ENCODE measurements at regions not wholly inside any gene's neighbourhood (a gene's known extent, or its start where the extent isn't known, plus 50 kb on each side); places are given as distances from the start of the nearest gene placed in this dataset.
"Not testable (repeated sequence)": the region's sequence is repeated elsewhere in the genome, so short reads cannot be mapped to it uniquely, and the experiment has no call there.

DNA sequence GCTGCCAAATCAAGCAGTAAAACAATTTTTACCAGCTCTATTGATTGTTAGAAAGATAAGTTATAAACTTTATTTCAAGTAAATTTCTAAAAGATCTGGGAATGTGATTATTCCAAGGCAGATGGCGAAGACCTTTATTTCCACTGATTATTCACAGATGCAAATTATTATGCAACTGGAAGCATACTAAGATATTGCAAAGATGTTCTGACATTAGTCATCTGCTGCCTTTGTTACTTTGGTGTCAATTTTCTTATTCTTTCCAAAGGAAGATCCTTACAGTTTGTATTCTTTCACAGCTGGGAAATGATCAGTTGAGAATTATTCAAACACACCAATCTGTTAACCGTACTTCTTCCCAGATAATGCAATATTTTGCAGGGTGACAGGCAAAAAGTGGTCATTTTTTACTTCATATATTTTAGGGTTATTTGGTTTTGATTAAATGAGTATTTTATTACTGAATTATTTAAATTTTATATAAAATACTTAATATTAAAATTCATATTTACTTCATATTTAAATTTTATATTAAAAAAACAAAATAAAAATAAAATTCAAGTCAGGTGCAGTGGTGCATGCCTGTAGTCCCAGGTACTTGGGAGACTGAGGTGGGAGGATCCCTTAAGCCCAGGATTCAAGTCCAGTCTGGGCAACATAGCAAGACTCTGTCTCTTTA lies 171.3 kb downstream of the FZD1 start:
- no peak overlapping the region for H2AFZ ChIP-seq (ENCODE audit: low read depth, low read length)
- no peaks in the 10 kb centered on the region for H3K27me3 ChIP-seq (ENCODE audit: insufficient read depth, low read depth, low read length)
- H3K9ac ChIP-seq (ENCODE audit: low read length) = no peak overlapping the region
- H3K4me3 ChIP-seq (ENCODE audit: low read length) = no peak overlapping the region
- H3K9me2 ChIP-seq (ENCODE audit: insufficient read depth, low read length) = no peaks in the 10 kb centered on the region
- H3K9me3 ChIP-seq (ENCODE audit: low read length) = no peaks in the 10 kb centered on the region
- no peaks in the 10 kb centered on the region for H4K20me1 ChIP-seq (ENCODE audit: insufficient read depth)
- no peaks in the 10 kb centered on the region for H3F3A ChIP-seq (ENCODE audit: insufficient read depth, low read length, poor library complexity, severe bottlenecking)
- no peak overlapping the region for H3K4me2 ChIP-seq (ENCODE audit: low read length)
- H3K79me2 ChIP-seq (replicated peaks; ENCODE audit: insufficient read depth, low read length) = no peaks in the 10 kb centered on the region
- H3K27ac ChIP-seq (ENCODE audit: low read length) = no peak overlapping the region
- TF ChIP-seq, protein P1, sequence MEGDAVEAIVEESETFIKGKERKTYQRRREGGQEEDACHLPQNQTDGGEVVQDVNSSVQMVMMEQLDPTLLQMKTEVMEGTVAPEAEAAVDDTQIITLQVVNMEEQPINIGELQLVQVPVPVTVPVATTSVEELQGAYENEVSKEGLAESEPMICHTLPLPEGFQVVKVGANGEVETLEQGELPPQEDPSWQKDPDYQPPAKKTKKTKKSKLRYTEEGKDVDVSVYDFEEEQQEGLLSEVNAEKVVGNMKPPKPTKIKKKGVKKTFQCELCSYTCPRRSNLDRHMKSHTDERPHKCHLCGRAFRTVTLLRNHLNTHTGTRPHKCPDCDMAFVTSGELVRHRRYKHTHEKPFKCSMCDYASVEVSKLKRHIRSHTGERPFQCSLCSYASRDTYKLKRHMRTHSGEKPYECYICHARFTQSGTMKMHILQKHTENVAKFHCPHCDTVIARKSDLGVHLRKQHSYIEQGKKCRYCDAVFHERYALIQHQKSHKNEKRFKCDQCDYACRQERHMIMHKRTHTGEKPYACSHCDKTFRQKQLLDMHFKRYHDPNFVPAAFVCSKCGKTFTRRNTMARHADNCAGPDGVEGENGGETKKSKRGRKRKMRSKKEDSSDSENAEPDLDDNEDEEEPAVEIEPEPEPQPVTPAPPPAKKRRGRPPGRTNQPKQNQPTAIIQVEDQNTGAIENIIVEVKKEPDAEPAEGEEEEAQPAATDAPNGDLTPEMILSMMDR (IDR thresholded peaks at IDR 0.05; ENCODE audit: poor library complexity, severe bottlenecking) = no peak
- TF ChIP-seq SMC3 (conservative IDR thresholded peaks at IDR 0.05; ENCODE audit: poor library complexity) (no peak), EP300 (conservative IDR thresholded peaks at IDR 0.05; ENCODE audit: poor library complexity, severe bottlenecking) (no peak)
- no peaks in the 10 kb centered on the region for H3K36me3 ChIP-seq (ENCODE audit: insufficient read depth, low read length)

DNA sequence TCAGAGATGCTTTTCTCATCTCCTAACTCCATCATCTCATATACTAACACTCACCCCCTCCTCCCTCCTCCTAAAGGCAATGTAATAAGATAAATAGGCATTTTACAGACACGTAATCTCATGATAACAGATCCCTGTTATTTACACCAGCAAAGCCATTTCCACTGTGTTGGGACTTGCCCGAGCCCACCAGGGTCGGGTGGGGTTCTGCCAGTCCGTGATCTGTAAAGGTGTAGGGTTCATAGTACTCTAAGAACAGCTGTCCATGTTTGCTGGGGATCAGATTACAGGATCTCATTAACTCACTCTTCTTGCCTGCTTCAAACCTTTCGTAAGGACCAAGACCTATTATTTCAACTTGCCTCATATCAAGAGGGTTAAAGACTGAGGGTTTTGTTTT lies 172.4 kb downstream of the FZD1 start:
- no peaks in the 10 kb centered on the region for H3K9me2 ChIP-seq (ENCODE audit: insufficient read depth, low read length)
- H4K20me1 ChIP-seq (ENCODE audit: insufficient read depth) = no peaks in the 10 kb centered on the region
- TF ChIP-seq TAF1 (IDR thresholded peaks at IDR 0.05; ENCODE audit: low read depth) = no peak
- no peak for TF ChIP-seq RAD21 (conservative IDR thresholded peaks at IDR 0.05)
- TF ChIP-seq POLR2AphosphoS5 (IDR thresholded peaks at IDR 0.05) = no peak
- no peak for TF ChIP-seq EZH2 (IDR thresholded peaks at IDR 0.05; ENCODE audit: borderline replicate concordance, insufficient read depth, low read length, poor library complexity, severe bottlenecking)
- TF ChIP-seq EP300 (conservative IDR thresholded peaks at IDR 0.05; ENCODE audit: poor library complexity, severe bottlenecking) = no peak
- no peak for TF ChIP-seq SMC3 (conservative IDR thresholded peaks at IDR 0.05; ENCODE audit: poor library complexity)
- TF ChIP-seq, protein P1 (IDR thresholded peaks at IDR 0.05; ENCODE audit: poor library complexity, severe bottlenecking) = no peak
- TF ChIP-seq, protein P2, sequence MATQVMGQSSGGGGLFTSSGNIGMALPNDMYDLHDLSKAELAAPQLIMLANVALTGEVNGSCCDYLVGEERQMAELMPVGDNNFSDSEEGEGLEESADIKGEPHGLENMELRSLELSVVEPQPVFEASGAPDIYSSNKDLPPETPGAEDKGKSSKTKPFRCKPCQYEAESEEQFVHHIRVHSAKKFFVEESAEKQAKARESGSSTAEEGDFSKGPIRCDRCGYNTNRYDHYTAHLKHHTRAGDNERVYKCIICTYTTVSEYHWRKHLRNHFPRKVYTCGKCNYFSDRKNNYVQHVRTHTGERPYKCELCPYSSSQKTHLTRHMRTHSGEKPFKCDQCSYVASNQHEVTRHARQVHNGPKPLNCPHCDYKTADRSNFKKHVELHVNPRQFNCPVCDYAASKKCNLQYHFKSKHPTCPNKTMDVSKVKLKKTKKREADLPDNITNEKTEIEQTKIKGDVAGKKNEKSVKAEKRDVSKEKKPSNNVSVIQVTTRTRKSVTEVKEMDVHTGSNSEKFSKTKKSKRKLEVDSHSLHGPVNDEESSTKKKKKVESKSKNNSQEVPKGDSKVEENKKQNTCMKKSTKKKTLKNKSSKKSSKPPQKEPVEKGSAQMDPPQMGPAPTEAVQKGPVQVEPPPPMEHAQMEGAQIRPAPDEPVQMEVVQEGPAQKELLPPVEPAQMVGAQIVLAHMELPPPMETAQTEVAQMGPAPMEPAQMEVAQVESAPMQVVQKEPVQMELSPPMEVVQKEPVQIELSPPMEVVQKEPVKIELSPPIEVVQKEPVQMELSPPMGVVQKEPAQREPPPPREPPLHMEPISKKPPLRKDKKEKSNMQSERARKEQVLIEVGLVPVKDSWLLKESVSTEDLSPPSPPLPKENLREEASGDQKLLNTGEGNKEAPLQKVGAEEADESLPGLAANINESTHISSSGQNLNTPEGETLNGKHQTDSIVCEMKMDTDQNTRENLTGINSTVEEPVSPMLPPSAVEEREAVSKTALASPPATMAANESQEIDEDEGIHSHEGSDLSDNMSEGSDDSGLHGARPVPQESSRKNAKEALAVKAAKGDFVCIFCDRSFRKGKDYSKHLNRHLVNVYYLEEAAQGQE (IDR thresholded peaks at IDR 0.05; ENCODE audit: borderline replicate concordance) = no peak
- no peak for TF ChIP-seq MXI1 (conservative IDR thresholded peaks at IDR 0.05; ENCODE audit: poor library complexity, severe bottlenecking)
- H3K4me3 ChIP-seq (ENCODE audit: low read length) = no peak overlapping the region
- H3K9me3 ChIP-seq (ENCODE audit: low read length) = no peaks in the 10 kb centered on the region
- no peak overlapping the region for H3K9ac ChIP-seq (ENCODE audit: low read length)
- no peaks in the 10 kb centered on the region for H3K79me2 ChIP-seq (replicated peaks; ENCODE audit: insufficient read depth, low read length)
- no peak overlapping the region for H3K27ac ChIP-seq (ENCODE audit: low read length)
- H3F3A ChIP-seq (ENCODE audit: insufficient read depth, low read length, poor library complexity, severe bottlenecking) = no peaks in the 10 kb centered on the region
- H3K27me3 ChIP-seq (ENCODE audit: insufficient read depth, low read depth, low read length) = no peaks in the 10 kb centered on the region
- H3K36me3 ChIP-seq (ENCODE audit: insufficient read depth, low read length) = no peaks in the 10 kb centered on the region
- no peak overlapping the region for H3K4me2 ChIP-seq (ENCODE audit: low read length)
- H2AFZ ChIP-seq (ENCODE audit: low read depth, low read length) = no peak overlapping the region

DNA sequence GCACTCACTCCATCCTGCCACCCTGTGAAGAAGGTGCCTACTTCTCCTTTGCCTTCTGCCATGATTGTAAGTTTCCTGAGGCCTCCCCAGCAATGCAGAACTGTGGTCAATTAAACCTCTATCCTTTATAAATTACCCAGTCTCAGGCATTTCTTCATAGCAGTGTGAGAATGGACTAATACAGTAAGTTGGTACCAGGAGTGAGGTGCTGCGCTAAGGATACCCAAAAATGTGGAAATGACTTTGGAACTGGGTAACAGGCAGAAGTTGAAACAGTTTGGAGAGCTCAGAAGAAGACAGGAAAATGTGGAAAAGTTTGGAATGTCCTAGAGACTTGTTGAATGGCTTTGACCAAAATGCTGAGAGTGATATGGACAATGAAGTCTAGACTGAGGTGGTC lies 176.0 kb downstream of the FZD1 start:
- not testable (repeated sequence) for H3K4me2 ChIP-seq (ENCODE audit: low read length); H2AFZ ChIP-seq (ENCODE audit: low read depth, low read length); H3K27me3 ChIP-seq (ENCODE audit: insufficient read depth, low read depth, low read length); H4K20me1 ChIP-seq (ENCODE audit: insufficient read depth); H3K9me3 ChIP-seq (ENCODE audit: low read length); H3K4me3 ChIP-seq (ENCODE audit: low read length); H3K9me2 ChIP-seq (ENCODE audit: insufficient read depth, low read length); H3K36me3 ChIP-seq (ENCODE audit: insufficient read depth, low read length); H3F3A ChIP-seq (ENCODE audit: insufficient read depth, low read length, poor library complexity, severe bottlenecking); H3K27ac ChIP-seq (ENCODE audit: low read length); H3K9ac ChIP-seq (ENCODE audit: low read length); H3K79me2 ChIP-seq (replicated peaks; ENCODE audit: insufficient read depth, low read length)

Measured in neural cell (in vitro differentiated cells).